ENCODE measurements at regions not wholly inside any gene's neighbourhood (a gene's known extent, or its start where the extent isn't known, plus 50 kb on each side); places are given as distances from the start of the nearest gene placed in this dataset.

DNA sequence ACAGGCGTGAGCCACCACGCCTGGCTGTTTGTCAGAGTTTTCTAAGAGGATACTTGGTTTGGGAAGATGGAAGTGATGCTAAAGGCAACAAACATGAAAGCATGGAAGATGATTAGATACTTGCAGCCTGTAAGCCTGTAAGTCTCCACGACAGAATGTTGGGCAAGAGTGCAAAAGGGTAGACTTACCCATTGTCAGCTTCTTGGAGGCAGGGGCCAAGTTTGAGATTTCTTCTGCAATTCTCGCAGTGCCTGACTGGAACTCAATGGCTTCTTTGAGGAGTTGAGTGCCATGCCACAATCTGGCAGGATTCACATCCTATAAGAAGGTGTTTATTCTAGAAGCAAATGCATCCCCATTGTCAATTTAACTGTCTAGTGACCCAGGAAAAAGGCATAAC lies 70.1 kb upstream of the EFEMP1 start:
- Histone ChIP-seq H3K27ac (ENCODE audit: low read length) (no peak overlapping the region), H3K4me3 (ENCODE audit: low read length) (no peak overlapping the region), H3K4me1 (ENCODE audit: control insufficient read depth, insufficient read depth, low read length) (no peaks in the 10 kb centered on the region), H3K9me3 (ENCODE audit: control insufficient read depth, insufficient read depth, low read length) (no peaks in the 10 kb centered on the region), H3K36me3 (ENCODE audit: control insufficient read depth, insufficient read depth, low read length) (no peaks in the 10 kb centered on the region), H3K27me3 (ENCODE audit: control insufficient read depth, insufficient read depth, low read length) (no peaks in the 10 kb centered on the region)
- TF ChIP-seq, protein P1, sequence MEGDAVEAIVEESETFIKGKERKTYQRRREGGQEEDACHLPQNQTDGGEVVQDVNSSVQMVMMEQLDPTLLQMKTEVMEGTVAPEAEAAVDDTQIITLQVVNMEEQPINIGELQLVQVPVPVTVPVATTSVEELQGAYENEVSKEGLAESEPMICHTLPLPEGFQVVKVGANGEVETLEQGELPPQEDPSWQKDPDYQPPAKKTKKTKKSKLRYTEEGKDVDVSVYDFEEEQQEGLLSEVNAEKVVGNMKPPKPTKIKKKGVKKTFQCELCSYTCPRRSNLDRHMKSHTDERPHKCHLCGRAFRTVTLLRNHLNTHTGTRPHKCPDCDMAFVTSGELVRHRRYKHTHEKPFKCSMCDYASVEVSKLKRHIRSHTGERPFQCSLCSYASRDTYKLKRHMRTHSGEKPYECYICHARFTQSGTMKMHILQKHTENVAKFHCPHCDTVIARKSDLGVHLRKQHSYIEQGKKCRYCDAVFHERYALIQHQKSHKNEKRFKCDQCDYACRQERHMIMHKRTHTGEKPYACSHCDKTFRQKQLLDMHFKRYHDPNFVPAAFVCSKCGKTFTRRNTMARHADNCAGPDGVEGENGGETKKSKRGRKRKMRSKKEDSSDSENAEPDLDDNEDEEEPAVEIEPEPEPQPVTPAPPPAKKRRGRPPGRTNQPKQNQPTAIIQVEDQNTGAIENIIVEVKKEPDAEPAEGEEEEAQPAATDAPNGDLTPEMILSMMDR (IDR thresholded peaks at IDR 0.05), result no peak
- ATAC-seq (no peak), DNase-seq (no peak)
- no peaks in the 10 kb centered on the region for H3K36me3 Mint-ChIP-seq
- WGBS (ENCODE audit: insufficient coverage), result 82% methylated on average over 4 of the region's 4 CpGs
- H3K4me3 Mint-ChIP-seq, result no peak overlapping the region
- no peak overlapping the region for H3K27ac Mint-ChIP-seq
- H3K9me3 Mint-ChIP-seq, result peaks cover 4 to 9% of the 10 kb centered on the region in 2 donors
- intact Hi-C loops (cut with micrococcal nuclease), result no loop called here
- no peaks in the 10 kb centered on the region for H3K4me1 Mint-ChIP-seq
- H3K27me3 Mint-ChIP-seq (ENCODE audit: low read depth in 2 of 2), result peaks cover 0 to 4% of the 10 kb centered on the region in 2 donors

DNA sequence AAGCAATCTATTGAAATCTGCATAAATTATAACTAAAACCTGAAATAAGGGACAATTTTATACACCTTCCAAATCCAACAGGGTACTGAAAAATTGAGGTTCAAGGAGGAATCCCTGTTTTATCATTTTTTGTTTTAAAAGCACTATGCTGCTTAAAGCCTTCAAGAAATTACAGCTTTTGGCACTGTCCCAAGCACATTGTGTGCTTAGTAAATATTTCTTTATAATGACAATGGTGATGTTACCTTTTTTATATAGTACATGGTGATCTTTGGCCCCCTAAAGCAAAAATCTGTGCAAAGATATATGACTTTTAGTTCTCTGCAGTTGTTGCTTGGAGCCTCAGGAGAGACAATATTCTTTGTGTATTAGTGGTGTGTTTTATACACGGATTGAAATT lies 71.6 kb upstream of the EFEMP1 start:
- Mint-ChIP-seq H3K4me3 (no peak overlapping the region), H3K36me3 (no peaks in the 10 kb centered on the region)

DNA sequence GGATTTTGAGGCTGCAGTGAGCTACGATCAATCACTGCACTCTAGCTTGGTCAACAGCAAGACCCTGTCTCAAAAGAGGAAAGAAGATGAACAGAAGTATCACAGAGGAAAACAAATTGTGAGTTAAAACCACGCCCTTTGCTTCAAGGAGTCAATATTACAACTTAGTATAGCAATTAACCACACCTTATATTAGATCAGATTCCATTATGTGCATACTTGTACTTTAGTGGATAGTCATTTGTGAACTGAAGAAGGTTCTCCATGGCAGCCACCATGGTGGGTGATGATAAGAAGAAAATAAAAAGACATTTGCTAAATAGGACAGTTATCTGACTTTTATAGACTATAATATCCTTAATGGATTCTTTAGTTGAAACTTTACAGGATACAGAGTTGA lies 72.3 kb upstream of the EFEMP1 start:
- intact Hi-C loops (cut with micrococcal nuclease), result no loop called here
- Histone ChIP-seq H3K9me3 (ENCODE audit: control insufficient read depth, insufficient read depth, low read length) (no peaks in the 10 kb centered on the region), H3K4me1 (ENCODE audit: control insufficient read depth, insufficient read depth, low read length) (no peaks in the 10 kb centered on the region), H3K36me3 (ENCODE audit: control insufficient read depth, insufficient read depth, low read length) (no peaks in the 10 kb centered on the region), H3K27me3 (ENCODE audit: control insufficient read depth, insufficient read depth, low read length) (no peaks in the 10 kb centered on the region), H3K27ac (ENCODE audit: low read length) (no peak overlapping the region), H3K4me3 (ENCODE audit: low read length) (no peak overlapping the region)
- Mint-ChIP-seq H3K27me3 (ENCODE audit: low read depth in 2 of 2) (no peaks in the 10 kb centered on the region), H3K36me3 (no peaks in the 10 kb centered on the region), H3K27ac (no peak overlapping the region), H3K4me3 (no peak overlapping the region), H3K9me3 (peaks cover 2 to 5% of the 10 kb centered on the region in 2 donors), H3K4me1 (no peaks in the 10 kb centered on the region)
- 92% methylated on average over 1 of the region's 2 CpGs for WGBS (ENCODE audit: insufficient coverage)
- no peak for ATAC-seq
- DNase-seq, result no peak
- TF ChIP-seq, protein P1 (IDR thresholded peaks at IDR 0.05), result no peak

More for the DNA sequence above, 71.6 kb upstream of the EFEMP1 start:
- Mint-ChIP-seq H3K27me3 (ENCODE audit: low read depth in 2 of 2) (no peaks in the 10 kb centered on the region), H3K27ac (no peak overlapping the region), H3K9me3 (peaks cover 2 to 5% of the 10 kb centered on the region in 2 donors), H3K4me1 (no peaks in the 10 kb centered on the region)
- WGBS (ENCODE audit: insufficient coverage), result no CpG with 5 or more reads among the region's 1 CpG
- TF ChIP-seq, protein P1 (IDR thresholded peaks at IDR 0.05), result no peak
- Histone ChIP-seq H3K27ac (ENCODE audit: low read length) (no peak overlapping the region), H3K4me1 (ENCODE audit: control insufficient read depth, insufficient read depth, low read length) (no peaks in the 10 kb centered on the region), H3K27me3 (ENCODE audit: control insufficient read depth, insufficient read depth, low read length) (no peaks in the 10 kb centered on the region), H3K36me3 (ENCODE audit: control insufficient read depth, insufficient read depth, low read length) (no peaks in the 10 kb centered on the region), H3K4me3 (ENCODE audit: low read length) (no peak overlapping the region), H3K9me3 (ENCODE audit: control insufficient read depth, insufficient read depth, low read length) (no peaks in the 10 kb centered on the region)
- ATAC-seq, result no peak
- DNase-seq, result no peak
- intact Hi-C loops (cut with micrococcal nuclease), result no loop called here

DNA sequence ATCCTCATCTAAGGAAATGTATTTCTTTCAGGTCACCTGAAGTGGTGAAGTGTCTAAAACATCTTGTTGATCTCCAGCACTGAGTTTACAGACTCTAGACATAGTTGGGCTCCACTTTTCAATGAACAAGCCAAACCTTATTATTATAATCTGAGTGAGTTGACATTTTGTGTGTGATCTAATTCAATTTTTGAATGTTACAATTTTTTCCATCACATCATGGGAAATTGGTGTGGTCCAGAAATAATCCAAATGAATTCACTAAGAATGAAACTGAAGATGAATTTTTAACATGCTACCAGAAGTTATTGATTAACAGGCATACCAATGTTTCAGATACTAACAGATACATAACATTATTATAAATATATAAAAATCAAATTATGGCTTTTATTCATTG lies 75.6 kb upstream of the EFEMP1 start:
- Histone ChIP-seq H3K27ac (ENCODE audit: low read length) (no peak overlapping the region), H3K27me3 (ENCODE audit: control insufficient read depth, insufficient read depth, low read length) (no peaks in the 10 kb centered on the region), H3K9me3 (ENCODE audit: control insufficient read depth, insufficient read depth, low read length) (no peaks in the 10 kb centered on the region), H3K36me3 (ENCODE audit: control insufficient read depth, insufficient read depth, low read length) (no peaks in the 10 kb centered on the region), H3K4me3 (ENCODE audit: low read length) (no peak overlapping the region), H3K4me1 (ENCODE audit: control insufficient read depth, insufficient read depth, low read length) (no peaks in the 10 kb centered on the region)
- H3K9me3 Mint-ChIP-seq, result peaks cover 4 to 8% of the 10 kb centered on the region in 2 donors
- H3K36me3 Mint-ChIP-seq, result no peaks in the 10 kb centered on the region
- intact Hi-C loops (cut with micrococcal nuclease), result no loop called here
- H3K27me3 Mint-ChIP-seq (ENCODE audit: low read depth in 2 of 2), result peaks cover 0 to 2% of the 10 kb centered on the region in 2 donors
- H3K4me1 Mint-ChIP-seq, result no peaks in the 10 kb centered on the region
- no peak for DNase-seq
- TF ChIP-seq, protein P1 (IDR thresholded peaks at IDR 0.05), result no peak
- H3K27ac Mint-ChIP-seq, result no peak overlapping the region
- H3K4me3 Mint-ChIP-seq, result no peak overlapping the region
- no peak for ATAC-seq

All from natural killer cell (primary cell).